OCI-LY1 (cell line): ENCODE measurements at regions not wholly inside any gene's neighbourhood (a gene's known extent, or its start where the extent isn't known, plus 50 kb on each side); places are given as distances from the start of the nearest gene placed in this dataset.

Experiments
- CTCF ChIP-seq: fragments of 200-600 bp; sonication (generic), shearing (Covaris generic); IDR thresholded peaks from 2 replicates; pipeline ENCODE4 v1.5.1; 2017; ENCODE audit warnings: mild to moderate bottlenecking, antibody characterized with exemption, low read length, moderate library complexity, mixed read lengths
- EZH2 ChIP-seq: fragments of 200-600 bp; sonication (generic), shearing (Covaris generic); IDR thresholded peaks from 2 replicates; pipeline ENCODE4 v1.8.0; 2017; ENCODE audit warnings: borderline replicate concordance, mixed run types, mild to moderate bottlenecking, antibody characterized with exemption, low read length, moderate library complexity, mixed read lengths

- TF ChIP-seq CTCF, result no peak
- TF ChIP-seq EZH2, result no peak
Observed at GRCh38 chr6:26183237-26183580, 96.0 kb downstream of the HFE start.
